RWPE2 (cell line): ENCODE measurements at regions not wholly inside any gene's neighbourhood (a gene's known extent, or its start where the extent isn't known, plus 50 kb on each side); places are given as distances from the start of the nearest gene placed in this dataset.

Source experiments
- ATAC-seq: fragments of 200-7000 bp; cut with Tn5 transposase; 3 replicates; pipeline ENCODE4 v1.9.1; 2021; ENCODE audit warnings: low read depth
- DNase-seq: peaks from one replicate; pipeline ENCODE4 v3.0.0-alpha.2; 2020; ENCODE audit warnings: low spot score
- H3K27ac ChIP-seq: fragments of 450-650 bp; 2 replicates; pipeline ENCODE4 v1.5.1; 2017; ENCODE audit warnings: mild to moderate bottlenecking; ENCODE audit not compliant: poor library complexity, severe bottlenecking
- H3K27me3 ChIP-seq: fragments of 250-450 bp; sonication (Bioruptor Pico); 2 replicates; pipeline ENCODE4 v1.5.1; 2021; ENCODE audit warnings: mild to moderate bottlenecking, moderate library complexity; ENCODE audit not compliant: insufficient read depth, poor library complexity, severe bottlenecking
- H3K36me3 ChIP-seq: fragments of 250-450 bp; sonication (Bioruptor Pico); 2 replicates; pipeline ENCODE4 v1.5.1; 2020; ENCODE audit warnings: low read depth, mild to moderate bottlenecking, moderate library complexity
- H3K4me1 ChIP-seq: fragments of 250-450 bp; sonication (Bioruptor Pico); 2 replicates; pipeline ENCODE4 v1.5.1; 2021; ENCODE audit warnings: mild to moderate bottlenecking, moderate library complexity; ENCODE audit not compliant: insufficient read depth, poor library complexity, severe bottlenecking
- H3K4me3 ChIP-seq: fragments of 250-450 bp; sonication (Bioruptor Pico); 2 replicates; pipeline ENCODE4 v1.5.1; 2021; ENCODE audit warnings: mild to moderate bottlenecking, moderate library complexity; ENCODE audit not compliant: severe bottlenecking
- H3K9me3 ChIP-seq: fragments of 250-450 bp; sonication (Bioruptor Pico); 2 replicates; pipeline ENCODE4 v1.5.1; 2021; ENCODE audit warnings: mild to moderate bottlenecking, moderate library complexity; ENCODE audit not compliant: severe bottlenecking
- CTCF ChIP-seq: fragments of 450-650 bp; IDR thresholded peaks from one replicate; pipeline ENCODE4 v1.5.1; 2017; ENCODE audit warnings: mild to moderate bottlenecking, moderate library complexity; ENCODE audit not compliant: poor library complexity, severe bottlenecking

DNA sequence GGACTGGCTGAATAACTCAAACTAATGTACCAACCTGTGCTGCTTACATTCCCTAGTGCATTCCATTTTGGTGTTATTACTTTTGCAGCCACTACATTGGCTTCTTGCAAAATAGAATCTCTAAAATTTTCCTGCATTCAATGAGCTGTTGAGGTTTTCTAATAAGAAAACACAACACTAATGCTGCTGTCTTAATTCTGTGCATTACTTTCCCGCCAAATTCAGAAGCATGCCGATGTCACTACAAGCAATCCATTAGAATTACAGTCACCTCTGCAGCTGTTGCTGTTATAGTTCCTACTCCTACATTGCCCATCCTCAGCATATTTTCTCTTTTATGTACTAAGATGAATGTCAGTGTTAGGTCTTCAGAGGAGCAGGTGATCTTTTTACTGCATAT lies 359.5 kb downstream of the HACE1 start:
- H3K4me3 ChIP-seq = no peak overlapping the region
- ATAC-seq (no peak), DNase-seq (no peak)
- no peaks in the 10 kb centered on the region for H3K9me3 ChIP-seq
- no peaks in the 10 kb centered on the region for H3K4me1 ChIP-seq
- H3K36me3 ChIP-seq = no peaks in the 10 kb centered on the region
- no peak for TF ChIP-seq CTCF
- no peaks in the 10 kb centered on the region for H3K27me3 ChIP-seq
- H3K27ac ChIP-seq = no peak overlapping the region

GRCh38 chr6:104486035-104486434 lies 373.7 kb downstream of the HACE1 start:
- H3K4me1 ChIP-seq = no peaks in the 10 kb centered on the region
- TF ChIP-seq CTCF = no peak
- no peak overlapping the region for H3K4me3 ChIP-seq
- no peak overlapping the region for H3K27ac ChIP-seq
- peaks cover 4% of the 10 kb centered on the region for H3K27me3 ChIP-seq
- DNase-seq (no peak), ATAC-seq (no peak)
- H3K36me3 ChIP-seq = no peaks in the 10 kb centered on the region
- no peaks in the 10 kb centered on the region for H3K9me3 ChIP-seq

- H3K9me3 ChIP-seq = no peaks in the 10 kb centered on the region
- DNase-seq = no peak
- H3K27me3 ChIP-seq = peaks cover 4% of the 10 kb centered on the region
- H3K27ac ChIP-seq = no peak overlapping the region
- no peaks in the 10 kb centered on the region for H3K4me1 ChIP-seq
- no peak overlapping the region for H3K4me3 ChIP-seq
- no peaks in the 10 kb centered on the region for H3K36me3 ChIP-seq
- ATAC-seq = no peak
- no peak for TF ChIP-seq CTCF
Observed at GRCh38 chr6:104484626-104485025, 375.1 kb downstream of the HACE1 start.

DNA sequence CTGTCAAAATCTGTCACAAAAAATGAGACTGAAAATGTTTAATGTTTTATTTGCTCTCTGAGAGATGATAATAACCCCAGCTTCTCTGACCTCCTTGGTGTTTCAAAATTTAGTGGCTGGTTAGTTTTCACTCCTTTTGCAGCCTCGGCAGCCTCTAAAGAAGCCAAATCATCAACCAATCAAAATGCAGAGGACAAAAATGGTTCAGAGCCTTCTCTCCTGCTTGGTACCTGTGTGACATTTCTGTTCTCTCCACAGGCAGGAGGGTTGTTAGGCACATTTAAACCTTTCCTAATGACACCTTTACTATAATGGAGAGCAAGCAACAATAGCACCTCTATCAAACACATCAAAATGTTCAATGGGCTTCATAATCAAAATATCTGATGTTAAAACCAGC lies 375.5 kb downstream of the HACE1 start:
- ATAC-seq = no peak
- TF ChIP-seq CTCF = no peak

GRCh38 chr6:104483225-104483834 lies 376.4 kb downstream of the HACE1 start:
- TF ChIP-seq CTCF = peak; percentile 73
- H3K27ac ChIP-seq = no peak overlapping the region
- no peaks in the 10 kb centered on the region for H3K9me3 ChIP-seq
- H3K4me1 ChIP-seq = no peaks in the 10 kb centered on the region
- no peak overlapping the region for H3K4me3 ChIP-seq
- peaks cover 4% of the 10 kb centered on the region for H3K27me3 ChIP-seq
- H3K36me3 ChIP-seq = no peaks in the 10 kb centered on the region
- no peak for DNase-seq
- ATAC-seq = no peak

More for the DNA sequence above, 375.5 kb downstream of the HACE1 start:
- no peaks in the 10 kb centered on the region for H3K36me3 ChIP-seq
- no peak for DNase-seq
- H3K27ac ChIP-seq = no peak overlapping the region
- peaks cover 4% of the 10 kb centered on the region for H3K27me3 ChIP-seq
- H3K4me1 ChIP-seq = no peaks in the 10 kb centered on the region
- no peaks in the 10 kb centered on the region for H3K9me3 ChIP-seq
- no peak overlapping the region for H3K4me3 ChIP-seq
